GM19238 (cell line): ENCODE measurements at regions not wholly inside any gene's neighbourhood (a gene's known extent, or its start where the extent isn't known, plus 50 kb on each side); places are given as distances from the start of the nearest gene placed in this dataset.
A peak's percentile ranks its signal among the peaks of the same experiment; 100 is the strongest.

Experiments
- DNase-seq: peaks from one replicate; pipeline ENCODE4 v3.0.0; 2011; ENCODE audit warnings: low spot score; ENCODE audit not compliant: insufficient read length

GRCh38 chr12:14252697-14253096 is 112.8 kb upstream of the ATF7IP start:
- no peak for DNase-seq

- DNase-seq = no peak
These were observed 112.0 kb upstream of the ATF7IP start for GRCh38 chr12:14253496-14253895.

DNA sequence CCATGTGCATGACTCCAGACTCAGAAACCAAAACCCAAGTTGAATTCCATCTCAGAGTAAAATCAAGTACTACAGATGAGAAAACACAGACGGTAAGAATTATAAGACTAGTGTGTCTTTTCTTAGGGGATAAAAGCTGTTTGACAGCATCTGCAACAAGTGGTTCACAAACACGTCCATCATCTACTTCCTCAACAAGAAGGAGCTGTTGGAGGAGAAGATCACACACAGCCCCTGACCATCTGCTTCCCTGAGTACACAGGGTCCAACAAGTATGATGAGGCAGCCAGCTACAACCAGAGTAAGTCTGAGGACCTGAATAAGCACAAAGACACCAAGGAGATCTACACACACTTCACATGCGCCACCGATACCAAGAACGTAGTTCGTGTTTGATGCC is 110.7 kb upstream of the ATF7IP start:
- no peak for DNase-seq

GRCh38 chr12:14256121-14256520 is 109.4 kb upstream of the ATF7IP start:
- no peak for DNase-seq

- DNase-seq = peak; percentile 41
These were observed 108.8 kb upstream of the ATF7IP start for GRCh38 chr12:14256555-14257169.

DNA sequence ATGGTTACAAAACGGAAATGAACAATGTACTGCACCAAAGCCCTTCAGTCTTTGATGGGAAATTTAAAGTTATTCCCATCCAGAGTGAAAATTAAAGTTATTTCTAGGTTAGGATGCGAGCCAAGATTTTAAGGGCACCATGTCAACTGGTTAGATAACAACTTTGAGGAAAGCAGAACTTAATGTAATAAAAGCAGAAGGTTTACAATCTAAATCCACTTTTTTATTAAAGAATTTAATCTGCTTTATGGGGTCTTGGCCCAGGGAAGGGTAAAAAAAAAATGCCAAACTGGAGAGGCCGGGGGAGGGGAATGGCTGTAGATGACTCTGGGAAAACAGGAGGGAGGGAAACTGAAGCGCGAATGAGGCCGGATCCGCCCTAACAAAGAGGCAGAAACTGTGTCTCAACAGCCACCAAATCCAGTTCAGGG is 108.2 kb upstream of the ATF7IP start:
- no peak for DNase-seq

DNA sequence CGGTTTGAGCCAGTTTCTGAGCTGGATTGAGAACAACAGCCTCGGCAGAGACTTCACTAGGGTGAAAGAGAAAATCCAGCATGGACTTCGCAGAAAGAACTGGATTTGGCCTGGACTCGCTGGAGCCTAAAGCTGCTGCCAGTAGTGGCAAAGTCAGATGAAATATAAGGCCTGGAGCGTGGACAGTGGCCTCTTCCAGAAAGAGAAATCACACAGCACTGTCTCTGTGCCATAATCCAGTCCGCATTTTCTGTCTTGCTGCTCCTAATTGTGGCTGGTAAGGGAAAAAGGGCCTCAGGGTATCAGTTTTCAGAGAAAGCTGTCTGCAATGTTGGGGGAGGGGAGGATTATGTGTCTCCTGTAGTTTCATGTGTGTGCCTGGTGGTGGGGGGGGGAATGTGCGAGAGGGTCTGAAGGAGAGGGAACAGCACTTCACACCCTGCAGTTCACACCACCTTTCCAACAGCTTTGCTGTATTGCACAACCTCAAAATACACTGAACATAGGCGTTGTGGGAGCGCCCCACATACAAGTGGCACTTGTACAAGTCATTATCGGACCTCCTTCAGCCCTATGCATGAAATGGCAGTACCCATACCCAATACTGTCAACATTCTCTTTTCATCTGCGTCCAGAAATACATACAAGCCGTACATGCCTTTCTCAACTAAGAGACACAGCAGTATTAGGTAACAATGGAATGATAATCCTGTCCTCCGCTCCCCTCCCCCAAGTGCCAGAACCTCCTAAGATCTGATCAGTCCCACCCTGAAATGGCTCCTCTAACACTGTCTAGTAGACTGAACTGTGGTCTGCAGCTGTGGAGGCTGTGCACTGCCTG is 107.5 kb upstream of the ATF7IP start:
- peak; percentile 46 for DNase-seq

DNA sequence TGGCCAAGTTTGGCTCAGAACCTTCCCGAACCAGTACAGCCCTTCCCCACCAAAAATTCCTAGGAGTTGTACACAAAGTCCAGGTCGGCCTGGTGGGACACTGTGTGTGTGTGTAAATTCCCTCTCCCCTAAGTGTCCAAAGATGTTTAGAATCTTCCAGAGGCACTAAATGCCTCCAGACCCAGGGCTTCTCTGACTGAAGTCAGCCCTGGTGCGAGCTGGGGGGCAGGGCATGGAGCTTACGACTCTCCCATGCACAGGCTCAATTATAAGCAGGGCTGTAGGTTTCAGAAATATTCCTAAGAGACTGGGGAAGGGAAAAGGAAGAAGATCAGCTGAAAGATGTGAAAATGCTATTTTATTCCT is 106.9 kb upstream of the ATF7IP start:
- no peak for DNase-seq

- no peak for DNase-seq
These were observed 105.9 kb upstream of the ATF7IP start for GRCh38 chr12:14259481-14260010.

GRCh38 chr12:14260011-14260993 is 105.2 kb upstream of the ATF7IP start:
- DNase-seq = no peak

DNA sequence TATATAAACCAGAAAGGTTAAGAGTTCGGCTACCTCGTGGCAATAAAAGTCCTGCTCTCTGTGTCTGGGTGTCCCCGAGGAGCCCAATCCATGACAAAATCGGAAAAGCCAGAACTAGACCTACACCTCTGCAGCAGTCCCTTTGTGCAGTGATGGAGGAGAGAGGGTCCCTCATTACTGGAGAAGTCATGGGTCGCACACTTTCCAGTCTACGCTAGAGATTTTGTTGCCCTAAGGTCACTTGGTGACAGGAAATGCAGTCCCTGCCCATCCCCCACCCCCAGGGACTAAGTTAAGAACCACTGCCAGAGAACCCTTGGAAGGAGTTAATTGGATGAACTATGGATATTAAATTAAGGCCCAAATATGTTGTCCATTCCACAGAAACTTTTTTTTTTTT is 104.4 kb upstream of the ATF7IP start:
- DNase-seq = no peak

DNA sequence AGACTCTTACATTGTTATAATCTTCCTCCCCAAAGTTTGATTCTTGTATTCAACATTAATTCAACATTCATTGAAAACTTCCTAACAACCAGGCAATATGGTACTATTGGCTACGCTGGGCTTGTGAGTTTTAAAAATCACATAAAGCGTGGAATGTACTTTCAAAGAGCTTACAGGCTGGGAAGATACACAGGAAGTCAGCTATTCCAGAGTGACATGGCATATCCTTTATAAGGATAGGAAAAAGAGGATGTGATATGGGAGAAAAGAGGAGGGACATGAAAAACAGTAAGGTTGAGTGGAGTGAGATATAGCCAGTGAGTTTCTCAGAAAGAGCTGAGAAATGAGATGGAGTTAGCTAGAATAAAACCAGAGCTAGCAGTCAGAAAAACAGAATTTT is 103.6 kb upstream of the ATF7IP start:
- DNase-seq = no peak

- no peak for DNase-seq
These were observed 102.5 kb upstream of the ATF7IP start for GRCh38 chr12:14262771-14263511.

DNA sequence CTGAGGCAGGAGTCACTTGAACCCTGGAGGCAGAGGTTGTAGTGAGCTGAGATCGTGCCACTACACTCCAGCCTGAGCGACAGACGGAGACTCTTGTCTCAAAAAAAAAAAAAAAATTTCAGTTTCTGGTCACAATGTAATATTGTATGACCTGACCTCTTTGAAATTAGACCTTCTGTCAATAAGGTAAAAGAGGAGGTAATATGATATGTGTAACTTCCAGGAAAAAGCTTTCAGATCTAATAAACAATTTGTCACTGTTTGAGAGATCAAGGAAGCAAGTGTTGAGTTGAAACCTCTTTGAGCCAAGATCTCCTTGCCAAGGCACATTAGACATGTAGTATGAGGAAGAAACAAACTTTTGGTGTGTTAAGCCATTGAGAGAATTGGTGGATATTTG is 101.7 kb upstream of the ATF7IP start:
- no peak for DNase-seq

GRCh38 chr12:14264316-14264715 is 101.2 kb upstream of the ATF7IP start:
- DNase-seq = no peak

DNA sequence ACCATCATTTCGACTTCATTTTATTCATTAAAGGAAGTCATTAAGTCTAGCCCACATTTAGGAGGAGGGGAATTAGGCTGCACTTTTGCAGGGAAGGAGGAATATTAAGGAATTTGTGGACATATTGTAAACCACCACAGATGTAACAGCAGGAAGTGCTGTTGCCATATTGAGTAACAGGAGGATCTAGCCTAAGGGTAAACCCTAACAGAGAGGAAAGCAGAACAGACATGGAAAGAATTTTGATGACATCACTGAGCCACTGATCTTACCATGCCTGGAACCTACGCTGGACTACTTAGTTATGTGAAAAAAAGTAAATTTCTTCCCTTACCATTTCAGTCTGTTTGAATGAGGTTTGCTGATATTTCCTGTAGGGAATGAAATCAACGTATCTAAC is 100.7 kb upstream of the ATF7IP start:
- DNase-seq = no peak

GRCh38 chr12:14268120-14268515 is 97.4 kb upstream of the ATF7IP start:
- DNase-seq = no peak

GRCh38 chr12:14270392-14270791 is 95.1 kb upstream of the ATF7IP start:
- no peak for DNase-seq

GRCh38 chr12:14272956-14273912 is 92.2 kb upstream of the ATF7IP start:
- DNase-seq = no peak

- no peak for DNase-seq
These were observed 91.6 kb upstream of the ATF7IP start for GRCh38 chr12:14273913-14274311.
